ENCODE measurements at regions not wholly inside any gene's neighbourhood (a gene's known extent, or its start where the extent isn't known, plus 50 kb on each side); places are given as distances from the start of the nearest gene placed in this dataset.
A peak's percentile ranks its signal among the peaks of the same experiment; 100 is the strongest.
"Not testable (repeated sequence)": the region's sequence is repeated elsewhere in the genome, so short reads cannot be mapped to it uniquely, and the experiment has no call there.

DNA sequence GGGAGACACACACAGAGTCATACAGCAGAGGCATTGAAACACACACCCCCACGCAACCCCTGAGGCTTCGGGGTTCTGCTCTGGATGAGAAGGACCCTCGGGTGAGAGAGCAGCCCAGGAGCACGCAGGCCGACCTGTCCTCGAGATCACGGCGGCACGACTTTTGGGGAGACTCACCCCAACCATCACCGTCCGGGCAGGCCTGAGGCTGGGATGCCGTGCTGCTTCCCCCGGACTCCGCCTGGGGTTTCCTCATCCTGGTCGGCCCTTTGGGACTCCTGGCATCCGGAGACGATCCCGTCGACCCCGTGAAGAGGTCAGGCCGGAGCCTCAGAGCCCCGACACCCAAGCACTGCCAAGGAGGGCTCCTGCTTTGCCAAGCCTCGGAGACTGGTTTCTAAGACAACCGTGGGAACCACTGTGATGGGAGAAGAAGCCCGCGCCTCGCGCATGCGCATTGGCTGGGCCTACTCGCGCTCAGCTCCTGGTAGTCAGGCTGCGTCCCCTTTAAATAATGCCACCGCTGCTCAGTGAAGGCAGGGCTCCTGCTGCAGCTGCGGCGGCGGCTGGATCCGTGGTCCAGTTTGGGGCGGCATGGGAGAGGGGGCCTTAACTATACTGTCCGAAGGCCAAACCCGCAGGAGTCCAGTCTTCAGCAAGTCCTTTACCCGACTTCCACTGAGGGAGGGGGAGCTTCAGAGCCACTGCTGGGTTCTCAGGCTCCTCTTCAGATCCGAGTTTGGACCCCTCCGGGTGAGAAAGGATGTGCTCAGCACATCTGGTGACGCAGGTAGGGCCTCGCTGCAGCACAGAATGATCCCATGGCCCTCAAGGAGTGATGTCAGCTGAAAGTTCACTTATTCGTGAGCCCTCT is 171.4 kb upstream of the ZNF337 start:
- Histone ChIP-seq H2AFZ (ENCODE audit: low read depth, low read length) (peak overlapping the region; percentile 64), H3K9ac (replicated peaks; ENCODE audit: extremely low read depth, insufficient read depth, low read length) (no peak overlapping the region), H4K20me1 (replicated peaks; ENCODE audit: control insufficient read depth, extremely low read depth, insufficient read depth, low read length) (no peaks in the 10 kb centered on the region), H3K4me2 (ENCODE audit: insufficient read depth, low read length) (peak overlapping the region; percentile 32), H3K9me3 (replicated peaks; ENCODE audit: control insufficient read depth, insufficient read depth, low read length) (no peaks in the 10 kb centered on the region), H3K27ac (ENCODE audit: insufficient read depth, low read depth, low read length) (no peak overlapping the region), H3K4me1 (ENCODE audit: control insufficient read depth, extremely low read depth, insufficient read depth, low read length) (peaks cover 3% of the 10 kb centered on the region), H3K36me3 (ENCODE audit: control insufficient read depth in 2 of 2, extremely low read depth in 1 of 2, insufficient read depth in 2 of 2, low read length in 2 of 2) (no peaks in the 10 kb centered on the region), H3K4me3 (replicated peaks in 1 of 3; ENCODE audit: insufficient read depth in 1 of 3, low read depth in 1 of 3, low read length in 3 of 3) (peak overlapping the region in 1 of 3 experiments; percentile 20), H3K79me2 (ENCODE audit: control insufficient read depth, insufficient read depth, low read length) (no peaks in the 10 kb centered on the region), H3K9me1 (replicated peaks; ENCODE audit: control insufficient read depth, extremely low read depth, insufficient read depth, low read length) (no peaks in the 10 kb centered on the region), H3K27me3 (ENCODE audit: control insufficient read depth in 2 of 2, insufficient read depth in 2 of 2, low read length in 2 of 2) (peaks cover 11 to 16% of the 10 kb centered on the region in 2 experiments)
- TF ChIP-seq POLR2A (IDR thresholded peaks at IDR 0.05; ENCODE audit: low read depth, low read length) (no peak), POLR2AphosphoS5 (IDR thresholded peaks at IDR 0.05; ENCODE audit: insufficient read depth, low read depth, low read length) (no peak), GATA2 (IDR thresholded peaks at IDR 0.05; ENCODE audit: insufficient read depth, insufficient read length, low read depth, low read length) (no peak), FOS (IDR thresholded peaks at IDR 0.05; ENCODE audit: borderline replicate concordance, insufficient read depth, low read length) (no peak), MYC (IDR thresholded peaks at IDR 0.05; ENCODE audit: low read depth, low read length) (no peak), JUN (IDR thresholded peaks at IDR 0.05; ENCODE audit: borderline replicate concordance, insufficient read depth, insufficient read length, low read depth) (no peak), MAX (IDR thresholded peaks at IDR 0.05; ENCODE audit: insufficient read depth, insufficient read length) (no peak), EZH2 (IDR thresholded peaks at IDR 0.05; ENCODE audit: borderline replicate concordance, low read depth, low read length, severe bottlenecking) (no peak)
- TF ChIP-seq, protein P1, sequence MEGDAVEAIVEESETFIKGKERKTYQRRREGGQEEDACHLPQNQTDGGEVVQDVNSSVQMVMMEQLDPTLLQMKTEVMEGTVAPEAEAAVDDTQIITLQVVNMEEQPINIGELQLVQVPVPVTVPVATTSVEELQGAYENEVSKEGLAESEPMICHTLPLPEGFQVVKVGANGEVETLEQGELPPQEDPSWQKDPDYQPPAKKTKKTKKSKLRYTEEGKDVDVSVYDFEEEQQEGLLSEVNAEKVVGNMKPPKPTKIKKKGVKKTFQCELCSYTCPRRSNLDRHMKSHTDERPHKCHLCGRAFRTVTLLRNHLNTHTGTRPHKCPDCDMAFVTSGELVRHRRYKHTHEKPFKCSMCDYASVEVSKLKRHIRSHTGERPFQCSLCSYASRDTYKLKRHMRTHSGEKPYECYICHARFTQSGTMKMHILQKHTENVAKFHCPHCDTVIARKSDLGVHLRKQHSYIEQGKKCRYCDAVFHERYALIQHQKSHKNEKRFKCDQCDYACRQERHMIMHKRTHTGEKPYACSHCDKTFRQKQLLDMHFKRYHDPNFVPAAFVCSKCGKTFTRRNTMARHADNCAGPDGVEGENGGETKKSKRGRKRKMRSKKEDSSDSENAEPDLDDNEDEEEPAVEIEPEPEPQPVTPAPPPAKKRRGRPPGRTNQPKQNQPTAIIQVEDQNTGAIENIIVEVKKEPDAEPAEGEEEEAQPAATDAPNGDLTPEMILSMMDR (IDR thresholded peaks at IDR 0.05; ENCODE audit: extremely low read depth in 1 of 2, insufficient read depth in 1 of 2, low read depth in 1 of 2, low read length in 2 of 2), result no peak
- FAIRE-seq, result peak; percentile 59
- POLR2A ChIA-PET, result no interaction called here
- CTCF ChIA-PET, result no interaction called here
- intact Hi-C loops (cut with micrococcal nuclease), result loop anchor here (5.0 kb wide), 1 partner anchor 171 kb away; the partner anchor contains the start of gene ZNF337
- no TSS peak for BruUV-seq (replicated peaks)
- dilution Hi-C loops (cut with MboI; ENCODE audit: extremely low pct_ligation_motif_present, low sequenced_read_pairs), result no loop called here
- DNase-seq (ENCODE audit: low read depth, low spot score), result peak; percentile 68

GRCh38 chr20:25867015-25867775 is 170.5 kb upstream of the ZNF337 start:
- H3K9me3 ChIP-seq (replicated peaks; ENCODE audit: control insufficient read depth, insufficient read depth, low read length); H3K9ac ChIP-seq (replicated peaks; ENCODE audit: extremely low read depth, insufficient read depth, low read length); H3K4me2 ChIP-seq (ENCODE audit: insufficient read depth, low read length); H2AFZ ChIP-seq (ENCODE audit: low read depth, low read length); H3K9me1 ChIP-seq (replicated peaks; ENCODE audit: control insufficient read depth, extremely low read depth, insufficient read depth, low read length); BruUV-seq (replicated peaks); H4K20me1 ChIP-seq (replicated peaks; ENCODE audit: control insufficient read depth, extremely low read depth, insufficient read depth, low read length); H3K36me3 ChIP-seq (ENCODE audit: control insufficient read depth in 2 of 2, extremely low read depth in 1 of 2, insufficient read depth in 2 of 2, low read length in 2 of 2); H3K79me2 ChIP-seq (ENCODE audit: control insufficient read depth, insufficient read depth, low read length); H3K4me1 ChIP-seq (ENCODE audit: control insufficient read depth, extremely low read depth, insufficient read depth, low read length); CTCF ChIA-PET; DNase-seq (ENCODE audit: low read depth, low spot score); H3K4me3 ChIP-seq (replicated peaks in 1 of 3; ENCODE audit: insufficient read depth in 1 of 3, low read depth in 1 of 3, low read length in 3 of 3); dilution Hi-C loops (cut with MboI; ENCODE audit: extremely low pct_ligation_motif_present, low sequenced_read_pairs); FAIRE-seq; H3K27ac ChIP-seq (ENCODE audit: insufficient read depth, low read depth, low read length); POLR2A ChIA-PET: not testable (repeated sequence)
- peaks cover 12 to 22% of the 10 kb centered on the region in 2 experiments for H3K27me3 ChIP-seq (ENCODE audit: control insufficient read depth in 2 of 2, insufficient read depth in 2 of 2, low read length in 2 of 2)
- intact Hi-C loops (cut with micrococcal nuclease), result loop anchor here (5.0 kb wide), 1 partner anchor 170 kb away; the partner anchor contains the start of gene ZNF337
